ENCODE measurements at regions not wholly inside any gene's neighbourhood (a gene's known extent, or its start where the extent isn't known, plus 50 kb on each side); places are given as distances from the start of the nearest gene placed in this dataset.

DNA sequence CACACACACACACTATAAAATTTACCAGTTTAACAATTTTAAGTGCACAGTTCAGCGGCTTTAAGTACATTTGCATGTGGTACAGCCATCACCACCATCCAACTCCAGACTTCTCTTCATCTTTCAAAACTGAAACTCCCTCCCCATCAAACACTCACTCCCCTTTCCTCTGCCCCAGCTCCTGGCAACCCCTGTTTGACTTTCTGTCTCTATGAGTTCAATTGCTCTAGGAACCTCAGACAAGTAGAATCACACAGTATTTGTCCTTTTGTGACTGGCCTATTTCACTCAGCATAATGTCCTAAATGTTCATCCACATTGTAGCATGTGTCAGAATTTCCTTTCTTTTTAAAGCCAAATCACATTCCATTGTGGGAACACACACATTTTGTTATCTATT is 302.8 kb upstream of the FOXQ1 start:
- DNase-seq: no peak
- H3K4me1 Mint-ChIP-seq (ENCODE audit: low read depth, unreplicated experiment): no peaks in the 10 kb centered on the region
- H3K9me3 ChIP-seq: no peaks in the 10 kb centered on the region
- CTCF ChIA-PET: no interaction called here
- TF ChIP-seq, protein P1, sequence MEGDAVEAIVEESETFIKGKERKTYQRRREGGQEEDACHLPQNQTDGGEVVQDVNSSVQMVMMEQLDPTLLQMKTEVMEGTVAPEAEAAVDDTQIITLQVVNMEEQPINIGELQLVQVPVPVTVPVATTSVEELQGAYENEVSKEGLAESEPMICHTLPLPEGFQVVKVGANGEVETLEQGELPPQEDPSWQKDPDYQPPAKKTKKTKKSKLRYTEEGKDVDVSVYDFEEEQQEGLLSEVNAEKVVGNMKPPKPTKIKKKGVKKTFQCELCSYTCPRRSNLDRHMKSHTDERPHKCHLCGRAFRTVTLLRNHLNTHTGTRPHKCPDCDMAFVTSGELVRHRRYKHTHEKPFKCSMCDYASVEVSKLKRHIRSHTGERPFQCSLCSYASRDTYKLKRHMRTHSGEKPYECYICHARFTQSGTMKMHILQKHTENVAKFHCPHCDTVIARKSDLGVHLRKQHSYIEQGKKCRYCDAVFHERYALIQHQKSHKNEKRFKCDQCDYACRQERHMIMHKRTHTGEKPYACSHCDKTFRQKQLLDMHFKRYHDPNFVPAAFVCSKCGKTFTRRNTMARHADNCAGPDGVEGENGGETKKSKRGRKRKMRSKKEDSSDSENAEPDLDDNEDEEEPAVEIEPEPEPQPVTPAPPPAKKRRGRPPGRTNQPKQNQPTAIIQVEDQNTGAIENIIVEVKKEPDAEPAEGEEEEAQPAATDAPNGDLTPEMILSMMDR (IDR thresholded peaks at IDR 0.05; ENCODE audit: insufficient read depth in 1 of 2, low read depth in 1 of 2, low read length in 1 of 2, severe bottlenecking in 1 of 2, unreplicated experiment in 1 of 2): no peak
- POLR2A ChIA-PET: no interaction called here
- no peak overlapping the region for H3K4me3 ChIP-seq (ENCODE audit: low read depth, low read length)
- no peaks in the 10 kb centered on the region for H3K36me3 Mint-ChIP-seq (ENCODE audit: insufficient read depth, unreplicated experiment)
- peaks cover 11% of the 10 kb centered on the region for H3K9me3 Mint-ChIP-seq (ENCODE audit: unreplicated experiment)
- H3K36me3 ChIP-seq (ENCODE audit: control insufficient read depth, insufficient read depth, low read length): no peaks in the 10 kb centered on the region
- no peak overlapping the region for H3K4me3 Mint-ChIP-seq (ENCODE audit: unreplicated experiment)
- no TSS peak for BruUV-seq (replicated peaks)
- no peak overlapping the region for H3K27ac Mint-ChIP-seq (ENCODE audit: unreplicated experiment)
- H3K27me3 ChIP-seq (replicated peaks; ENCODE audit: control insufficient read depth, insufficient read depth, low read length): no peaks in the 10 kb centered on the region
- no peaks in the 10 kb centered on the region for H3K4me1 ChIP-seq
- no peaks in the 10 kb centered on the region for H3K27me3 Mint-ChIP-seq (ENCODE audit: insufficient read depth, unreplicated experiment)
- intact Hi-C loops (cut with micrococcal nuclease; ENCODE audit: unreplicated experiment): no loop called here

DNA sequence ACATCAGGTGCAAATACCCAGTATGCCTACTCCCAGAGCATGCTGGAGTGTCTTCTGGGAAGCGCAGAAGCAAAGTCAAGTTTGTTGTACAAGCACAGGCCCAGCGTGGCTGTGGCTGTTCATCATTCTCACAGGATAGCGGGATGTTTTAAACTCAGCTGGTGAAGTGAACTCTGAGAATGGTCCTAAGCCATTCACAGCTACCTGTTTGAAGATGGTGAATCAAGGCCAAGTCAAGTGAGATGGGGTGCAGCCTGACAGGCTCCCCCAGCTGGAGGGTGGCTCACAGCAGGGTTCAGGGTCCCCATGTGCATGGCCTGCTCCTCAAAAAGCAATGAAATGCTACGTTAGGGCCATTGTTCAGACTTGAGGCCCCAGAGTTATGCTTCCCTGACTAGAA is 304.7 kb upstream of the FOXQ1 start:
- H3K4me1 Mint-ChIP-seq (ENCODE audit: low read depth, unreplicated experiment): no peaks in the 10 kb centered on the region
- no peaks in the 10 kb centered on the region for H3K36me3 Mint-ChIP-seq (ENCODE audit: insufficient read depth, unreplicated experiment)
- intact Hi-C loops (cut with micrococcal nuclease; ENCODE audit: unreplicated experiment): no loop called here
- no peaks in the 10 kb centered on the region for H3K27me3 Mint-ChIP-seq (ENCODE audit: insufficient read depth, unreplicated experiment)
- ChIA-PET CTCF (no interaction called here), POLR2A (no interaction called here)
- Histone ChIP-seq H3K36me3 (ENCODE audit: control insufficient read depth, insufficient read depth, low read length) (no peaks in the 10 kb centered on the region), H3K4me3 (ENCODE audit: low read depth, low read length) (no peak overlapping the region), H3K4me1 (no peaks in the 10 kb centered on the region), H3K27me3 (replicated peaks; ENCODE audit: control insufficient read depth, insufficient read depth, low read length) (no peaks in the 10 kb centered on the region), H3K9me3 (no peaks in the 10 kb centered on the region)
- no peak for DNase-seq
- peaks cover 11% of the 10 kb centered on the region for H3K9me3 Mint-ChIP-seq (ENCODE audit: unreplicated experiment)
- no TSS peak for BruUV-seq (replicated peaks)
- H3K4me3 Mint-ChIP-seq (ENCODE audit: unreplicated experiment): no peak overlapping the region
- TF ChIP-seq, protein P1 (IDR thresholded peaks at IDR 0.05; ENCODE audit: insufficient read depth in 1 of 2, low read depth in 1 of 2, low read length in 1 of 2, severe bottlenecking in 1 of 2, unreplicated experiment in 1 of 2): no peak
- H3K27ac Mint-ChIP-seq (ENCODE audit: unreplicated experiment): no peak overlapping the region

DNA sequence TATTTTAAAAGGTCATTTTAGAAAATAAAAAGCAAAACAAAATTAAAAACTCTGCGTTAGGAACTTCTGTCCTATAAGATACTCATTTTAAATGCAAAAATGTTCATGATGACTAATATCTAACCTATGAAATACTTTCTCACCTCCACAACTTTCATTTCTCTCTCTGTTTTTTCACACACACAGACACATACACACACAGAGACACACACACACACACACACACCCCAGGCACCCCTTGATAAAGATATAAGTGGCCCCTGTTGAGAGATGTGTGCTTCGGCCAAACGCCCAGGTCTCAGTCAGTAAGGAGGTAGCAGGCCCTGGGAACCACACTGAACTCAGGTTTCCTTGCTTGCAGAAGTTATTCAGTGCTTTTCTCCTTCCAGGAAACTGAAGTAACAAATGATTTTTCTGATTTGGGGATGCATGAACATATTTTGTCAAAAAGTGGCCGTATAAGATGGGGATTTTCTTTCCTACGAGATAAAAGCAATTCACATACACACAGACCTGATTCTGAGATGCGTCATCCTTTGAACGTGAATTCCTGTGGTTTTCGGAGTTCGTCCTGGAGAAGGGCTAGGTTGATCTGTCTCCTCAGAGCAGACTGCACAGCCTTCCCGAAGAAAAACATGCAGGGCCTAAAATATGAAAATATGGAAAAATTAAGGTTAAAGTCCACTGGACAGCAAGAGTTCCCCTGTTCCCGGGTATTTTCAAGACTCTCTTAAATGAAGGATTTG is 306.8 kb upstream of the FOXQ1 start:
- TF ChIP-seq, protein P1 (IDR thresholded peaks at IDR 0.05; ENCODE audit: insufficient read depth in 1 of 2, low read depth in 1 of 2, low read length in 1 of 2, severe bottlenecking in 1 of 2, unreplicated experiment in 1 of 2): no peak
- no peaks in the 10 kb centered on the region for H3K9me3 ChIP-seq
- intact Hi-C loops (cut with micrococcal nuclease; ENCODE audit: unreplicated experiment): no loop called here
- BruUV-seq (replicated peaks): no TSS peak
- H3K27me3 ChIP-seq (replicated peaks; ENCODE audit: control insufficient read depth, insufficient read depth, low read length): no peaks in the 10 kb centered on the region
- no peak overlapping the region for H3K27ac Mint-ChIP-seq (ENCODE audit: unreplicated experiment)
- ChIA-PET CTCF (no interaction called here), POLR2A (no interaction called here)
- no peak overlapping the region for H3K4me3 ChIP-seq (ENCODE audit: low read depth, low read length)
- H3K4me1 Mint-ChIP-seq (ENCODE audit: low read depth, unreplicated experiment): no peaks in the 10 kb centered on the region
- no peaks in the 10 kb centered on the region for H3K36me3 ChIP-seq (ENCODE audit: control insufficient read depth, insufficient read depth, low read length)
- H3K9me3 Mint-ChIP-seq (ENCODE audit: unreplicated experiment): peaks cover 2% of the 10 kb centered on the region
- no peaks in the 10 kb centered on the region for H3K27me3 Mint-ChIP-seq (ENCODE audit: insufficient read depth, unreplicated experiment)
- H3K4me1 ChIP-seq: no peaks in the 10 kb centered on the region
- no peaks in the 10 kb centered on the region for H3K36me3 Mint-ChIP-seq (ENCODE audit: insufficient read depth, unreplicated experiment)
- H3K4me3 Mint-ChIP-seq (ENCODE audit: unreplicated experiment): no peak overlapping the region
- DNase-seq: no peak
